Prostate gland (tissue), 2 donors: ENCODE measurements at regions not wholly inside any gene's neighbourhood (a gene's known extent, or its start where the extent isn't known, plus 50 kb on each side); places are given as distances from the start of the nearest gene placed in this dataset.

ENCODE experiments used
- CTCF ChIP-seq, 4 experiments: fragments of 200-600 bp in 2 of 4; fragments of 450-650 bp in 2 of 4; sonication (generic) in 2 of 4; IDR thresholded peaks; 1 replicate in 3 of 4; 2 replicates in 1 of 4; pipeline ENCODE4 v1.5.1; 2016 to 2019; ENCODE audit warnings: antibody characterized with exemption in 4 of 4, mild to moderate bottlenecking in 2 of 4, moderate library complexity in 2 of 4
- POLR2A ChIP-seq: fragments of 450-650 bp; IDR thresholded peaks from one replicate; pipeline ENCODE4 v1.6.1; 2016; ENCODE audit warnings: antibody characterized with exemption, mild to moderate bottlenecking
- POLR2AphosphoS5 ChIP-seq: sonication (generic); formaldehyde crosslinking; IDR thresholded peaks from one replicate; pipeline ENCODE4 v1.6.1; 2017; ENCODE audit warnings: antibody characterized with exemption

DNA sequence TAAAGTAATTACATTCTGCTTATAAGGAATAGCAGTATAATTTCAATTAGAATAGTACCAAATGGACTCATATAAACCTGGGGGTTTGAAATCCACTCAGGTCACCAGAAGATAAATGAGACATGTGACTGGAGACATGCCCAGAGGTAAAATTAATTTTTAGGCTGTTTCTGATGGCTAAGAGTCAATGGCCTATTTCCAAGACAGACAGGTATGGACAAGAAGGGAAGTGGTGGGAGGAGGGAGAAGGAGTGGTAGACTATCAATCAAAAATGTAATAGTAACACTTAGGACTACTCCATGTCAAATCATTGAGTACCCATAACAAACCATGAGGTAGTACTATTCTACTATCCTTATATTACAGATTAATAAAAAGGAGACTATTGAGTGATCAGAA, 544.0 kb downstream of the GALC start:
- TF ChIP-seq CTCF (IDR thresholded peaks at IDR 0.05) = no peak
- TF ChIP-seq POLR2A = no peak
- TF ChIP-seq POLR2AphosphoS5 = no peak
